NCI-H345 treated with DMSO at 0.1 percent for 48 hours (cell line): ENCODE measurements at regions not wholly inside any gene's neighbourhood (a gene's known extent, or its start where the extent isn't known, plus 50 kb on each side); places are given as distances from the start of the nearest gene placed in this dataset.

ENCODE experiments used
- DNase-seq: peaks from one replicate; lab custom pipeline; 2025; ENCODE audit not compliant: unreplicated experiment; lab: John Stamatoyannopoulos, UW

GRCh38 chr21:32135401-32136363, 143.2 kb downstream of the MIS18A start:
- DNase-seq: no peak

- no peak for DNase-seq
Observed at GRCh38 chr21:32134441-32135130, 144.3 kb downstream of the MIS18A start.

DNA sequence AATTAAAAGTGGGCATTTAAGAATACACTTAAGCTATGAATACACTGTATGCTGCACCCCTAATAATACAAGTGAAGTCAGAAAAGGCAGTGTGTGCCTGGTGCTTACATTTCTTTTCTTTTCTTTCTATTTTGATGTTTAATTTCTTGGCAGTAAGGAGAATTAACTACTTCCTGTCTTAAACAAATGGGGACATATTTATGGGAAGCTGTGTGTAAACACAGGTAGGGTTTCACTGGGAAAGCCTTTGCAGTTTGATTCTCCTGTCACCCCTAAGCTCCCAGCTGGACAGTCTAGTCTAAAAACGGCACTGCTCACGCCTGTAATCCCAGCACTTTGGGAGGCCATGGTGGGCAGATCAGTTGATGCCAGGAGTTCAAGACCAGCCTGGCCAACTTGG, 146.0 kb downstream of the MIS18A start:
- DNase-seq: no peak

- no peak for DNase-seq
Observed at GRCh38 chr21:32132409-32132808, 146.4 kb downstream of the MIS18A start.

GRCh38 chr21:32131960-32132359, 146.9 kb downstream of the MIS18A start:
- DNase-seq: no peak

DNA sequence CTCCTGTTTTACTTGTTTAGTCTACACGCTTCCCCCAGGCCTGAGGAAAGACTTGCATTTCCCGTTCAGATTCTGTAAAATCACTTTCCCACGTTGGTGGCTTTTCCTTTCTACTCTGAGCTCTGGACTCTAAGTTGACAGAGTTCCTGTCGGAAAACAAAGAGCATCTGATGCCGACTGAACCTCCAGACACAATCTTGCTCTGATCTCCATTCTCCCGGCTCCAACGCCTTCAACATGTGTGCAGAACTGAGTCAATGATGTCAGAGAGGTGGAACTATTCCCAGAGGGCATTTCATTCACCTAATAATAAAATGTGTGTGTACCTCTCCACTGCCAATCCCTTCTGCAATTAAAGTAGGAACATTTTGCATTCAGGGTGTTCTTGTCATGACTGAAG, 147.7 kb downstream of the MIS18A start:
- no peak for DNase-seq

DNA sequence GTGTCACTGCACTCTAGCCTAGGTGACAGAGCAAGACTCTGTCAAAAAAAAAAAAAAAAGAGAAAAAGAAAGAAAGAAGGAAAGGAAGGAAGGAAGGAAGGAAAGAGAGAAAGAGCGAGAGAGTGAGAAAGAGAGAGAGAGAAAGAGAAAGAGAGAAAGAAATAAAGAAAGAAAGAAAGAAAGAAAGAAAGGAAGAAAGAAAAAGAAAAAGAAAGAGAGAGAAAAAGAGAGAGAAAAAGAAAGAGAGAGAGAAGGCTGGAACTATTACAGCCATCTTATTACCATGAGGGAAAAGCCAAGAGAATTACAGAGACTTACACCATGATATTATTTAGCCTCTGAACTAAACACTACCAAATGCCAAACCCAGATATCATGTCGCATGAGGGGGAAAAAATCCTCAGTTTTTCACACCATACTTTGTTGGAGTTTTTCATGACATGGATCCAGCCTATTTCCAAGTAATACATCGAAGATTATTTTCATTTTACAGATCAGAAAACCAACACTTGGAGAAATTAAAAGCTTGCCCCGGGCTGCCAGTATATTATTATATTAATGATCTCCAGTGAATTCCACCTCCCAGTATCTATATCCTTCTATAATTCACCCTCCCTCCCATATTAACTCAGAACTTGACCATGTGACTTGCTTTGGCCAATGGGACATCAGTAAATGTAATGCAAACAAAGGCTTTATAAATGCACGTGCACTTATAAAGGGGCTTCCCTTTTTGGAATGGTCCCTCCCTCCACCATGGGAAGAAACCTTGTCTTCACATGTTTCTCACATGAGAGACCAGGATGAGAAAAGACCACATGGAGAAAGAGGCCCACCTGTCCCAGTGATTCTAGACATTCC, 148.6 kb downstream of the MIS18A start:
- no peak for DNase-seq

GRCh38 chr21:32127081-32127480, 151.8 kb downstream of the MIS18A start:
- DNase-seq: no peak

- DNase-seq: no peak
Observed at GRCh38 chr21:32122082-32122481, 156.8 kb downstream of the MIS18A start.

DNA sequence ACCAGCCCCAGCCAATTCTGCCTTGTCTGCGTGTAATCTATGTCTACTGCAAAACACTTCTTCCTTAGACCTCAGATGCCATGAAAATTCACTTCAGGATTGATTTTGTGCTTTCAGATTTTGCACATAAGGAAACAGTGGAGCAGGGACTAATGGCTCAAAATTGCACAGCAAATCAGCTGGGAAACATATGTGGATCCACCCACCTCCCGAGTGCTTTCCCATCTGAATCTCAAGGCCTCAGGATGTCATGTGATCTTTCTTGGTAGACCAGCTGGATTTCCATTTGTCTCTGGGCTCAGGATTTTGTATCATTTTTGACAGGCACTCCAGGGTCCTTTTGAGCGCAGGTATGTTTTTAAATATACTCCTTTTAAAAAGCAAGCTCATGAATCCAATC, 158.6 kb downstream of the MIS18A start:
- DNase-seq: no peak

DNA sequence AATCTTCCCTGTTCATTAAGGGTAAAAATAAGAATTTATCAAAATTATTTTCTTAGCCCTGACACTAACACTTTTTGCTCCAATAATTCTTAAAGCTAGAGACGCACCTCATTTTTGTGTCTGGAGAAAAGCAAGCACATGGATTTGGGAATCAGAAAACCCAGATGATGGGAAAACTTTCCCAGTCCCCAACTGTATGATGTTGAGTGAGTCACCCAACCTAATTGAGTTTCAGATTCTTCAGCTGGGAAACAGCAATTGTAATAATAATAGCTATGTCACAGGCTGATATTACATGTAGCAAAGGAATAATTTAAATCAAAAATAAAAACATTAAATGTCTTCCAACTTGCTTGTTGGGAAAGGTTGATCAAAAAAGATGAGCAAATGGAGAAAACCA, 159.0 kb downstream of the MIS18A start:
- DNase-seq: no peak

- DNase-seq: no peak
Observed at GRCh38 chr21:32119389-32119788, 159.5 kb downstream of the MIS18A start.

DNA sequence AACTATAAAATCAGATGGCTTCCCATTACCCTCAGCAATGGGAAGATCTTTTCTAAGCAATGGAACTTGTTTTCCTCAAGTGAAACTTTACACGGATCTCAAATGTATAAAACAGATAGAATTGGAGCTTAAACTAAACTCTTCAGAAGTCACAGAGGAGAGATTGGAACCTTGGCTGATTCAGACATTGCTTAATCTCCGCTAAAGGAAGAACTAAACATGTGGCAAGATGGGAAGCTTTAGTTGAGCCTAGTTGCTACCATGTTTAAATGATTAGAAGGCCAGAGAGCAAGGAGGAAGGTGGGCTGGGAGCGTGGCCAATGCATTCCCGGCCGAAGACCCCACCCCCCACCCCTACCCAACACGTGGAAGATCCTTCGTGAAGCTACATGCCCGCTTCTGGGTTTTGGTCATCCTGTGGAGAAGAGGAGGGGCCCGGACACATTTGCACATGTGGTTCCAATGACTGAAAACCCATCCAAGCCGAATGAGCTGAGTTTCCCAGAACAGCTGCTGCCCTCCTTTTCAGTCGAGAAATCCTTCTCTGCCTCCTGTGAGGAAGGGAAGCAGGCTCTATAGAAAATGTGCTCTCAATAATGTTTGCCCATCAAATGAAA, 164.3 kb downstream of the MIS18A start:
- DNase-seq: peak; percentile 74

- no peak for DNase-seq
Observed at GRCh38 chr21:32113486-32113885, 165.4 kb downstream of the MIS18A start.

- peak; percentile 87 for DNase-seq
Observed at GRCh38 chr21:32112195-32112594, 166.7 kb downstream of the MIS18A start.

- DNase-seq: no peak
Observed at GRCh38 chr21:32108566-32108965, 170.3 kb downstream of the MIS18A start.

GRCh38 chr21:32103361-32103760, 175.5 kb downstream of the MIS18A start:
- DNase-seq: no peak

DNA sequence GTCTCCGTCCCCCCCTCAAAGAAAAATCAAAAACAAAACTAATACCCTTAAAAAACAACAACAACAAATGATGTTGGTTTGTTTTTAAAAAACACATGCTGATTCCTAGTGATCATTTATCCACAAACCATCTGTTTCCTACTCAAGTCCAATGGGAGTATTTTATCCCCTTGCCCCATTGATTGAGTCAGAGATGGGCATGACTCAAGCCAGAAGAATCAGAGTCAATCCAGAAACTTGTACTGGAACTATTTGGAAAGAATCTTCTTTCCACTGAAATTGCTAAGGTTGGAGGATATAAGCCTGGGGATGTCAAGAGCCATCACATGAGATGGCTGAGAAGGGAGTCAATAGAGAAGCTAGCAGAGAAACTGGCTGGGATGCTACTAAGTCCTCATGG, 176.4 kb downstream of the MIS18A start:
- no peak for DNase-seq

- DNase-seq: no peak
Observed at GRCh38 chr21:32101277-32101676, 177.6 kb downstream of the MIS18A start.

GRCh38 chr21:32100423-32100822, 178.4 kb downstream of the MIS18A start:
- DNase-seq: peak; percentile 67
